Panc1 (cell line): ENCODE measurements at regions not wholly inside any gene's neighbourhood (a gene's known extent, or its start where the extent isn't known, plus 50 kb on each side); places are given as distances from the start of the nearest gene placed in this dataset.

ENCODE experiments used
- CTCF ChIP-seq: fragments of 450-650 bp; IDR thresholded peaks from 2 replicates; pipeline ENCODE4 v1.5.1; 2017; ENCODE audit warnings: mild to moderate bottlenecking
- POLR2AphosphoS5 ChIP-seq: IDR thresholded peaks from 2 replicates; pipeline ENCODE4 v1.6.1; 2012; ENCODE audit warnings: mild to moderate bottlenecking, low read depth, low read length, moderate library complexity
- TF ChIP-seq, protein P1 (sequence below), 2 experiments: IDR thresholded peaks; 2 replicates each; pipeline ENCODE4 v1.6.1; 2011 to 2012; ENCODE audit warnings: low read depth in 2 of 2, control low read depth in 1 of 2, low read length in 1 of 2, mild to moderate bottlenecking in 1 of 2, moderate library complexity in 1 of 2; ENCODE audit not compliant: insufficient read depth in 1 of 2

GRCh38 chr5:2385818-2386217 lies 365.7 kb downstream of the IRX2 start:
- TF ChIP-seq CTCF = no peak
- TF ChIP-seq POLR2AphosphoS5 = no peak
- TF ChIP-seq, protein P1, sequence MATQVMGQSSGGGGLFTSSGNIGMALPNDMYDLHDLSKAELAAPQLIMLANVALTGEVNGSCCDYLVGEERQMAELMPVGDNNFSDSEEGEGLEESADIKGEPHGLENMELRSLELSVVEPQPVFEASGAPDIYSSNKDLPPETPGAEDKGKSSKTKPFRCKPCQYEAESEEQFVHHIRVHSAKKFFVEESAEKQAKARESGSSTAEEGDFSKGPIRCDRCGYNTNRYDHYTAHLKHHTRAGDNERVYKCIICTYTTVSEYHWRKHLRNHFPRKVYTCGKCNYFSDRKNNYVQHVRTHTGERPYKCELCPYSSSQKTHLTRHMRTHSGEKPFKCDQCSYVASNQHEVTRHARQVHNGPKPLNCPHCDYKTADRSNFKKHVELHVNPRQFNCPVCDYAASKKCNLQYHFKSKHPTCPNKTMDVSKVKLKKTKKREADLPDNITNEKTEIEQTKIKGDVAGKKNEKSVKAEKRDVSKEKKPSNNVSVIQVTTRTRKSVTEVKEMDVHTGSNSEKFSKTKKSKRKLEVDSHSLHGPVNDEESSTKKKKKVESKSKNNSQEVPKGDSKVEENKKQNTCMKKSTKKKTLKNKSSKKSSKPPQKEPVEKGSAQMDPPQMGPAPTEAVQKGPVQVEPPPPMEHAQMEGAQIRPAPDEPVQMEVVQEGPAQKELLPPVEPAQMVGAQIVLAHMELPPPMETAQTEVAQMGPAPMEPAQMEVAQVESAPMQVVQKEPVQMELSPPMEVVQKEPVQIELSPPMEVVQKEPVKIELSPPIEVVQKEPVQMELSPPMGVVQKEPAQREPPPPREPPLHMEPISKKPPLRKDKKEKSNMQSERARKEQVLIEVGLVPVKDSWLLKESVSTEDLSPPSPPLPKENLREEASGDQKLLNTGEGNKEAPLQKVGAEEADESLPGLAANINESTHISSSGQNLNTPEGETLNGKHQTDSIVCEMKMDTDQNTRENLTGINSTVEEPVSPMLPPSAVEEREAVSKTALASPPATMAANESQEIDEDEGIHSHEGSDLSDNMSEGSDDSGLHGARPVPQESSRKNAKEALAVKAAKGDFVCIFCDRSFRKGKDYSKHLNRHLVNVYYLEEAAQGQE (IDR thresholded peaks at IDR 0.05; ENCODE audit: insufficient read depth in 1 of 2, low read depth in 2 of 2, low read length in 1 of 2) = no peak
